ENCODE measurements at regions not wholly inside any gene's neighbourhood (a gene's known extent, or its start where the extent isn't known, plus 50 kb on each side); places are given as distances from the start of the nearest gene placed in this dataset.
A peak's percentile ranks its signal among the peaks of the same experiment; 100 is the strongest.
"Not testable (repeated sequence)": the region's sequence is repeated elsewhere in the genome, so short reads cannot be mapped to it uniquely, and the experiment has no call there.

- H3K9me3 ChIP-seq (ENCODE audit: insufficient read depth, low read depth, low read length) = no peaks in the 10 kb centered on the region; the same call in 1 of the 2 replicates
- no peaks in the 10 kb centered on the region for H3K36me3 ChIP-seq (ENCODE audit: insufficient read depth, low read depth, low read length)
- H3K27me3 ChIP-seq (ENCODE audit: insufficient read depth, low read length) = no peaks in the 10 kb centered on the region
- no peak overlapping the region for H3K9ac ChIP-seq (ENCODE audit: low read depth, low read length)
- H3K4me1 ChIP-seq (ENCODE audit: insufficient read depth, low read length) = no peaks in the 10 kb centered on the region
- H3K27ac ChIP-seq (ENCODE audit: low read length) = no peak overlapping the region
- H3K4me3 ChIP-seq (ENCODE audit: low read length) = no peak overlapping the region
These were observed 632.9 kb upstream of the AUTS2 start for GRCh38 chr7:68965351-68965750.

GRCh38 chr7:68967598-68967997, 630.7 kb upstream of the AUTS2 start:
- H3K27me3 ChIP-seq (ENCODE audit: insufficient read depth, low read length) = no peaks in the 10 kb centered on the region
- H3K9ac ChIP-seq (ENCODE audit: low read depth, low read length) = no peak overlapping the region
- no peaks in the 10 kb centered on the region for H3K36me3 ChIP-seq (ENCODE audit: insufficient read depth, low read depth, low read length)
- peaks cover 4% of the 10 kb centered on the region; the same call in 1 of the 2 replicates for H3K4me1 ChIP-seq (ENCODE audit: insufficient read depth, low read length)
- no peaks in the 10 kb centered on the region; the same call in 1 of the 2 replicates for H3K9me3 ChIP-seq (ENCODE audit: insufficient read depth, low read depth, low read length)
- H3K4me3 ChIP-seq (ENCODE audit: low read length) = no peak overlapping the region
- no peak overlapping the region for H3K27ac ChIP-seq (ENCODE audit: low read length)

- Histone ChIP-seq H3K27ac (ENCODE audit: low read length) (no peak overlapping the region), H3K36me3 (ENCODE audit: insufficient read depth, low read depth, low read length) (no peaks in the 10 kb centered on the region), H3K27me3 (ENCODE audit: insufficient read depth, low read length) (no peaks in the 10 kb centered on the region), H3K9ac (ENCODE audit: low read depth, low read length) (no peak overlapping the region), H3K4me1 (ENCODE audit: insufficient read depth, low read length) (peaks cover 6% of the 10 kb centered on the region; the same call in 1 of the 2 replicates), H3K9me3 (ENCODE audit: insufficient read depth, low read depth, low read length) (no peaks in the 10 kb centered on the region), H3K4me3 (ENCODE audit: low read length) (no peak overlapping the region)
These were observed 628.7 kb upstream of the AUTS2 start for GRCh38 chr7:68969571-68969970.

- Histone ChIP-seq H3K4me1 (ENCODE audit: insufficient read depth, low read length) (peaks cover 6% of the 10 kb centered on the region; the same call in 1 of the 2 replicates), H3K36me3 (ENCODE audit: insufficient read depth, low read depth, low read length) (no peaks in the 10 kb centered on the region), H3K9ac (ENCODE audit: low read depth, low read length) (no peak overlapping the region), H3K4me3 (ENCODE audit: low read length) (no peak overlapping the region), H3K27me3 (ENCODE audit: insufficient read depth, low read length) (no peaks in the 10 kb centered on the region), H3K9me3 (ENCODE audit: insufficient read depth, low read depth, low read length) (no peaks in the 10 kb centered on the region), H3K27ac (ENCODE audit: low read length) (no peak overlapping the region)
These were observed 626.5 kb upstream of the AUTS2 start for GRCh38 chr7:68971634-68972340.

GRCh38 chr7:68977385-68978055, 620.8 kb upstream of the AUTS2 start:
- no peak overlapping the region for H3K4me3 ChIP-seq (ENCODE audit: low read length)
- H3K9me3 ChIP-seq (ENCODE audit: insufficient read depth, low read depth, low read length) = no peaks in the 10 kb centered on the region
- H3K4me1 ChIP-seq (ENCODE audit: insufficient read depth, low read length) = peaks cover 22% of the 10 kb centered on the region
- H3K27me3 ChIP-seq (ENCODE audit: insufficient read depth, low read length) = no peaks in the 10 kb centered on the region
- H3K27ac ChIP-seq (ENCODE audit: low read length) = no peak overlapping the region
- H3K9ac ChIP-seq (ENCODE audit: low read depth, low read length) = peak overlapping the region; percentile 26; the same call in 1 of the 2 replicates
- no peaks in the 10 kb centered on the region for H3K36me3 ChIP-seq (ENCODE audit: insufficient read depth, low read depth, low read length)

- Histone ChIP-seq H3K4me3 (ENCODE audit: low read length) (no peak overlapping the region), H3K36me3 (ENCODE audit: insufficient read depth, low read depth, low read length) (no peaks in the 10 kb centered on the region), H3K4me1 (ENCODE audit: insufficient read depth, low read length) (peaks cover 20% of the 10 kb centered on the region), H3K27me3 (ENCODE audit: insufficient read depth, low read length) (no peaks in the 10 kb centered on the region), H3K9ac (ENCODE audit: low read depth, low read length) (no peak overlapping the region), H3K9me3 (ENCODE audit: insufficient read depth, low read depth, low read length) (no peaks in the 10 kb centered on the region), H3K27ac (ENCODE audit: low read length) (no peak overlapping the region)
These were observed 619.6 kb upstream of the AUTS2 start for GRCh38 chr7:68978710-68979109.

GRCh38 chr7:68980011-68980410, 618.3 kb upstream of the AUTS2 start:
- peak overlapping the region; percentile 45 for H3K27ac ChIP-seq (ENCODE audit: low read length)

GRCh38 chr7:68980432-68980831, 617.8 kb upstream of the AUTS2 start:
- Histone ChIP-seq H3K9ac (ENCODE audit: low read depth, low read length) (peak overlapping the region; percentile 58; the same call in 1 of the 2 replicates), H3K4me3 (ENCODE audit: low read length) (peak overlapping the region; percentile 44; the same call in 1 of the 2 replicates), H3K4me1 (ENCODE audit: insufficient read depth, low read length) (peaks cover 20% of the 10 kb centered on the region), H3K27ac (ENCODE audit: low read length) (peak overlapping the region; percentile 45)
- not testable (repeated sequence) for H3K36me3 ChIP-seq (ENCODE audit: insufficient read depth, low read depth, low read length); H3K9me3 ChIP-seq (ENCODE audit: insufficient read depth, low read depth, low read length); H3K27me3 ChIP-seq (ENCODE audit: insufficient read depth, low read length)

More at GRCh38 chr7:68980011-68980410, 618.3 kb upstream of the AUTS2 start:
- Histone ChIP-seq H3K9ac (ENCODE audit: low read depth, low read length) (peak overlapping the region; percentile 58; the same call in 1 of the 2 replicates), H3K27me3 (ENCODE audit: insufficient read depth, low read length) (no peaks in the 10 kb centered on the region), H3K4me1 (ENCODE audit: insufficient read depth, low read length) (peaks cover 20% of the 10 kb centered on the region), H3K4me3 (ENCODE audit: low read length) (no peak overlapping the region), H3K36me3 (ENCODE audit: insufficient read depth, low read depth, low read length) (no peaks in the 10 kb centered on the region), H3K9me3 (ENCODE audit: insufficient read depth, low read depth, low read length) (no peaks in the 10 kb centered on the region)

- Histone ChIP-seq H3K27me3 (ENCODE audit: insufficient read depth, low read length) (no peaks in the 10 kb centered on the region), H3K36me3 (ENCODE audit: insufficient read depth, low read depth, low read length) (no peaks in the 10 kb centered on the region), H3K27ac (ENCODE audit: low read length) (no peak overlapping the region), H3K4me1 (ENCODE audit: insufficient read depth, low read length) (peaks cover 16% of the 10 kb centered on the region), H3K9me3 (ENCODE audit: insufficient read depth, low read depth, low read length) (no peaks in the 10 kb centered on the region), H3K9ac (ENCODE audit: low read depth, low read length) (no peak overlapping the region), H3K4me3 (ENCODE audit: low read length) (no peak overlapping the region)
These were observed 614.0 kb upstream of the AUTS2 start for GRCh38 chr7:68984306-68984705.

- H3K4me3 ChIP-seq (ENCODE audit: low read length) = no peak overlapping the region
- H3K36me3 ChIP-seq (ENCODE audit: insufficient read depth, low read depth, low read length) = no peaks in the 10 kb centered on the region
- no peaks in the 10 kb centered on the region for H3K27me3 ChIP-seq (ENCODE audit: insufficient read depth, low read length)
- no peaks in the 10 kb centered on the region for H3K4me1 ChIP-seq (ENCODE audit: insufficient read depth, low read length)
- no peak overlapping the region for H3K27ac ChIP-seq (ENCODE audit: low read length)
- no peak overlapping the region for H3K9ac ChIP-seq (ENCODE audit: low read depth, low read length)
- no peaks in the 10 kb centered on the region for H3K9me3 ChIP-seq (ENCODE audit: insufficient read depth, low read depth, low read length)
These were observed 603.4 kb upstream of the AUTS2 start for GRCh38 chr7:68994841-68995240.

GRCh38 chr7:68998136-68998535, 600.1 kb upstream of the AUTS2 start:
- Histone ChIP-seq H3K9ac (ENCODE audit: low read depth, low read length) (no peak overlapping the region), H3K27ac (ENCODE audit: low read length) (no peak overlapping the region), H3K4me1 (ENCODE audit: insufficient read depth, low read length) (no peaks in the 10 kb centered on the region; the same call in 1 of the 2 replicates), H3K9me3 (ENCODE audit: insufficient read depth, low read depth, low read length) (peaks cover 21% of the 10 kb centered on the region; the same call in 1 of the 2 replicates), H3K27me3 (ENCODE audit: insufficient read depth, low read length) (no peaks in the 10 kb centered on the region), H3K36me3 (ENCODE audit: insufficient read depth, low read depth, low read length) (no peaks in the 10 kb centered on the region), H3K4me3 (ENCODE audit: low read length) (no peak overlapping the region)

GRCh38 chr7:69002416-69002815, 595.9 kb upstream of the AUTS2 start:
- H3K9ac ChIP-seq (ENCODE audit: low read depth, low read length) = no peak overlapping the region
- no peaks in the 10 kb centered on the region for H3K36me3 ChIP-seq (ENCODE audit: insufficient read depth, low read depth, low read length)
- H3K4me1 ChIP-seq (ENCODE audit: insufficient read depth, low read length) = no peaks in the 10 kb centered on the region; the same call in 1 of the 2 replicates
- H3K27ac ChIP-seq (ENCODE audit: low read length) = no peak overlapping the region
- peaks cover 21% of the 10 kb centered on the region; the same call in 1 of the 2 replicates for H3K9me3 ChIP-seq (ENCODE audit: insufficient read depth, low read depth, low read length)
- H3K4me3 ChIP-seq (ENCODE audit: low read length) = no peak overlapping the region
- no peaks in the 10 kb centered on the region for H3K27me3 ChIP-seq (ENCODE audit: insufficient read depth, low read length)

Measured in iPS-20b (cell line).